Central memory CD8-positive, alpha-beta T cell (primary cell): ENCODE measurements at regions not wholly inside any gene's neighbourhood (a gene's known extent, or its start where the extent isn't known, plus 50 kb on each side); places are given as distances from the start of the nearest gene placed in this dataset.

Source experiments
- ATAC-seq: fragments of 150-1000 bp; cut with Tn5 transposase; replicated peaks from 2 replicates; pipeline ENCODE4 v1.10.0; 2022; ENCODE audit warnings: mild to moderate bottlenecking, moderate FRiP score, moderate number of reproducible peaks; ENCODE audit not compliant: poor library complexity, severe bottlenecking; ENCODE audit errors: extremely low read depth
- DNase-seq, 2 donors: peaks; one replicate each; pipeline ENCODE4 v3.0.0; 2021; ENCODE audit warnings: low spot score in 2 of 2
- H3K27ac Mint-ChIP-seq: one replicate; pipeline ENCODE4 v1.8.0; 2022; ENCODE audit warnings: low read depth, mild to moderate bottlenecking, moderate library complexity, mixed read lengths
- H3K27me3 Mint-ChIP-seq: one replicate; pipeline ENCODE4 v1.8.0; 2022; ENCODE audit warnings: mixed read lengths
- H3K36me3 Mint-ChIP-seq: one replicate; pipeline ENCODE4 v1.8.0; 2022; ENCODE audit warnings: mild to moderate bottlenecking, moderate library complexity, mixed read lengths; ENCODE audit not compliant: insufficient read depth
- H3K4me1 Mint-ChIP-seq: one replicate; pipeline ENCODE4 v1.8.0; 2022; ENCODE audit warnings: mixed read lengths
- H3K4me3 Mint-ChIP-seq: one replicate; pipeline ENCODE4 v1.8.0; 2022; ENCODE audit warnings: mild to moderate bottlenecking, moderate library complexity, mixed read lengths
- H3K9me3 Mint-ChIP-seq: one replicate; pipeline ENCODE4 v1.8.0; 2022; ENCODE audit warnings: mixed read lengths

GRCh38 chr22:27641049-27641795 is 160.3 kb downstream of the MN1 start:
- H3K36me3 Mint-ChIP-seq = no peaks in the 10 kb centered on the region
- H3K4me3 Mint-ChIP-seq = no peak overlapping the region
- H3K27me3 Mint-ChIP-seq = peaks cover 10% of the 10 kb centered on the region
- ATAC-seq (no peak), DNase-seq (no peak)
- H3K9me3 Mint-ChIP-seq = no peaks in the 10 kb centered on the region
- no peaks in the 10 kb centered on the region for H3K4me1 Mint-ChIP-seq
- H3K27ac Mint-ChIP-seq = no peak overlapping the region

- Mint-ChIP-seq H3K4me1 (no peaks in the 10 kb centered on the region), H3K9me3 (no peaks in the 10 kb centered on the region), H3K27ac (no peak overlapping the region), H3K4me3 (no peak overlapping the region), H3K27me3 (no peaks in the 10 kb centered on the region), H3K36me3 (no peaks in the 10 kb centered on the region)
- DNase-seq = no peak
- ATAC-seq = no peak
Measured at GRCh38 chr22:27642104-27642800, 159.3 kb downstream of the MN1 start.

GRCh38 chr22:27643907-27644306 is 157.6 kb downstream of the MN1 start:
- Mint-ChIP-seq H3K27ac (no peak overlapping the region), H3K36me3 (no peaks in the 10 kb centered on the region), H3K27me3 (peaks cover 12% of the 10 kb centered on the region), H3K4me3 (no peak overlapping the region), H3K4me1 (no peaks in the 10 kb centered on the region), H3K9me3 (no peaks in the 10 kb centered on the region)
- ATAC-seq (no peak), DNase-seq (no peak)

- no peak for ATAC-seq
Measured at GRCh38 chr22:27644566-27644965, 157.0 kb downstream of the MN1 start.

GRCh38 chr22:27647540-27647939 is 154.0 kb downstream of the MN1 start:
- no peaks in the 10 kb centered on the region for H3K4me1 Mint-ChIP-seq
- ATAC-seq = no peak
- DNase-seq = no peak
- H3K36me3 Mint-ChIP-seq = no peaks in the 10 kb centered on the region
- no peak overlapping the region for H3K27ac Mint-ChIP-seq
- H3K4me3 Mint-ChIP-seq = no peak overlapping the region
- peaks cover 27% of the 10 kb centered on the region for H3K27me3 Mint-ChIP-seq
- no peaks in the 10 kb centered on the region for H3K9me3 Mint-ChIP-seq

More at GRCh38 chr22:27644566-27644965, 157.0 kb downstream of the MN1 start:
- no peaks in the 10 kb centered on the region for H3K36me3 Mint-ChIP-seq
- no peaks in the 10 kb centered on the region for H3K9me3 Mint-ChIP-seq
- no peak overlapping the region for H3K4me3 Mint-ChIP-seq
- H3K27me3 Mint-ChIP-seq = peaks cover 16% of the 10 kb centered on the region
- DNase-seq = no peak
- H3K27ac Mint-ChIP-seq = no peak overlapping the region
- no peaks in the 10 kb centered on the region for H3K4me1 Mint-ChIP-seq

- Mint-ChIP-seq H3K27me3 (peaks cover 27% of the 10 kb centered on the region), H3K27ac (no peak overlapping the region), H3K4me3 (no peak overlapping the region), H3K4me1 (no peaks in the 10 kb centered on the region), H3K9me3 (no peaks in the 10 kb centered on the region), H3K36me3 (no peaks in the 10 kb centered on the region)
- DNase-seq (no peak), ATAC-seq (no peak)
Measured at GRCh38 chr22:27648074-27648473, 153.5 kb downstream of the MN1 start.

GRCh38 chr22:27648853-27649252 is 152.7 kb downstream of the MN1 start:
- H3K27ac Mint-ChIP-seq = no peak overlapping the region
- no peaks in the 10 kb centered on the region for H3K36me3 Mint-ChIP-seq
- no peaks in the 10 kb centered on the region for H3K4me1 Mint-ChIP-seq
- no peak for DNase-seq
- H3K27me3 Mint-ChIP-seq = peaks cover 27% of the 10 kb centered on the region
- no peak for ATAC-seq
- H3K9me3 Mint-ChIP-seq = no peaks in the 10 kb centered on the region
- H3K4me3 Mint-ChIP-seq = no peak overlapping the region

GRCh38 chr22:27650572-27650971 is 151.0 kb downstream of the MN1 start:
- DNase-seq (no peak), ATAC-seq (no peak)
- no peaks in the 10 kb centered on the region for H3K36me3 Mint-ChIP-seq
- H3K27me3 Mint-ChIP-seq = peaks cover 27% of the 10 kb centered on the region
- H3K27ac Mint-ChIP-seq = no peak overlapping the region
- H3K4me3 Mint-ChIP-seq = no peak overlapping the region
- no peaks in the 10 kb centered on the region for H3K4me1 Mint-ChIP-seq
- H3K9me3 Mint-ChIP-seq = no peaks in the 10 kb centered on the region

GRCh38 chr22:27650985-27651384 is 150.6 kb downstream of the MN1 start:
- no peak overlapping the region for H3K27ac Mint-ChIP-seq
- peaks cover 27% of the 10 kb centered on the region for H3K27me3 Mint-ChIP-seq
- H3K4me1 Mint-ChIP-seq = no peaks in the 10 kb centered on the region
- no peaks in the 10 kb centered on the region for H3K36me3 Mint-ChIP-seq
- H3K9me3 Mint-ChIP-seq = peaks cover 1% of the 10 kb centered on the region
- ATAC-seq (no peak), DNase-seq (no peak)
- no peak overlapping the region for H3K4me3 Mint-ChIP-seq

- Mint-ChIP-seq H3K36me3 (no peaks in the 10 kb centered on the region), H3K4me3 (no peak overlapping the region), H3K9me3 (peaks cover 6% of the 10 kb centered on the region), H3K27me3 (peaks cover 27% of the 10 kb centered on the region), H3K27ac (no peak overlapping the region), H3K4me1 (no peaks in the 10 kb centered on the region)
- DNase-seq (no peak), ATAC-seq (no peak)
Measured at GRCh38 chr22:27651486-27651885, 150.1 kb downstream of the MN1 start.

GRCh38 chr22:27654546-27655445 is 146.8 kb downstream of the MN1 start:
- Mint-ChIP-seq H3K4me3 (no peak overlapping the region), H3K27me3 (peaks cover 9% of the 10 kb centered on the region), H3K4me1 (no peaks in the 10 kb centered on the region), H3K9me3 (peaks cover 6% of the 10 kb centered on the region), H3K27ac (no peak overlapping the region), H3K36me3 (no peaks in the 10 kb centered on the region)
- no peak for DNase-seq
- ATAC-seq = no peak

- DNase-seq = no peak
- Mint-ChIP-seq H3K36me3 (no peaks in the 10 kb centered on the region), H3K27ac (no peak overlapping the region), H3K9me3 (peaks cover 6% of the 10 kb centered on the region), H3K4me3 (no peak overlapping the region), H3K4me1 (no peaks in the 10 kb centered on the region), H3K27me3 (peaks cover under 1% of the 10 kb centered on the region)
- ATAC-seq = no peak
Measured at GRCh38 chr22:27655582-27656185, 145.9 kb downstream of the MN1 start.
